GM12873 (cell line): ENCODE measurements at regions not wholly inside any gene's neighbourhood (a gene's known extent, or its start where the extent isn't known, plus 50 kb on each side); places are given as distances from the start of the nearest gene placed in this dataset.

ENCODE experiments used
- CTCF ChIP-seq: IDR thresholded peaks from 2 replicates; pipeline ENCODE4 v1.5.1; 2012; ENCODE audit warnings: low read depth, mild to moderate bottlenecking, moderate library complexity, low read length, control low read depth; ENCODE audit not compliant: insufficient read depth; ENCODE audit errors: missing control alignments

GRCh38 chr16:60485872-60486489, 1550.3 kb downstream of the CDH8 start:
- TF ChIP-seq CTCF, result no peak

DNA sequence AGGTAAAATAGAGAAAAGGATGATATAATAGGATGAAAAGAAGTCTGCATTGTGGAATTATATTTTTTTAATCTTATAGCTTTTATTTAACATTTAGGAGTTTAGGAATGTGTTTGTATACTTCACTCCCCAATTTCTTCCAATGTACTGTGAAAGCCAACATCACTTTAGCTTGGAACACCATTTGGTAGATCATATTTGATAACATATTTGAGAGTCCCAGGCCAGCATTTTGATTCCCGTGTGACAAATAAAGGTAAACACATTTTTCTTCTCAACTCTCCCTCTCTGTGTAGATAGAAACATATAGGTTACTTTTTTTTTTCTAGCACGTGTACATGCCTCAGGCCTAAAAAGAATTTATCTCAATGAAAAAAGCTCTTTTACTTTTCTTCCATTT, 1551.3 kb downstream of the CDH8 start:
- no peak for TF ChIP-seq CTCF

GRCh38 chr16:60481591-60481990, 1554.6 kb downstream of the CDH8 start:
- TF ChIP-seq CTCF, result no peak

DNA sequence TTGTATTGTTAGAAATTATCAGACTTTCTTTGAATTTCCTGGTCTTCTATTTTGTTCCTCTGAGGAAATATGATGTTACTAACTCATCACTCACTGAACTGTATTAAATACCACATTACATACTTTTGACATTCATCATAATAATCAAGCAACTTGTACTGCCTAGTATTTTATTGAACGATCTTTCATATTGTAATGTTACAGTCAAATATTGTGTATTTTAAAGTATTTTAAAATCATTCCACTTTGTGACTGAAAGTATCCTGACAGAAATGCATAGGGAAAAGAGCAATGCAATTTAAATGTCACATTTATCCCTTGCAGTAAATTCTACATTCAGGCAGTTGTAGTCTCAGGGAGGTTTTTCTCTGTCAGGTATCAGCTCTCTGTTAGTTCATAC, 1557.4 kb downstream of the CDH8 start:
- no peak for TF ChIP-seq CTCF

DNA sequence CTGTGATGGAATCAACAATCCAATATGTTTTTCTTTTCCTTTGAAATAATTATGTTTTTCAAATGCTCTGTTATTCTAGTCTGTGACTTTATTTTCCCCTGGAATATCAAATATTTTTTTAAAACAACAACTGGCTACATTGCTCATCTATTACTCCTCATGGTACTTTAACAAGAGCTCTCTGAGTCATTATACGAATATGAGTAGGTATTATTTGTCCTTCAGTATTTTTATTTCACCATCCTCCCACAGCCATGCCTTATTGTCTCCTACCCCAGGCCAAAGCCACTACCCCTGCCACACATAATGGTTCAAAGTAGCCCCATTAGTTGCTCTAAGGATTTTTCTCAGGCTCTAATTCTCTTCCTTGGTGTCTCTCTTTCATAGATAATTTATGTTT, 1572.3 kb downstream of the CDH8 start:
- no peak for TF ChIP-seq CTCF

DNA sequence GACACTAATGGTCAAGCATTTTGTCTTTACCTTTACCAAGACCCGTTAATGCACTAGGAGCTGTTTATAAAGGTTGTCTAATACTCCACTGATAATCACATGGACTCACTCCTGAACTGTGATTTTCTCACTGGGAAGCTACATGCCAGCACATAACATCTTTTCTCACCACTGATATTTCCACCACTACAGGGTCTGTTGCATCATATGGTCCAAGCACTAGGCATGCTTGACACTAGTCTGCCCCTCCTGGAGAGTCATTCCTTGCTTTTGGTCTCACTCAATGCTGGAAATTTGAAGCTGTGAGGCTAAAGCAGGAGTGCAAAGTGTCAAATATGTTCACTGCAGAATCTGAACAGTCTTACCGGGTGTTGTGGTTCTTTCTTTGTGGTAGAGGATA, 1576.8 kb downstream of the CDH8 start:
- no peak for TF ChIP-seq CTCF

- no peak for TF ChIP-seq CTCF
Measured at GRCh38 chr16:60458255-60458654, 1578.0 kb downstream of the CDH8 start.
